K562 (cell line): ENCODE measurements at regions not wholly inside any gene's neighbourhood (a gene's known extent, or its start where the extent isn't known, plus 50 kb on each side); places are given as distances from the start of the nearest gene placed in this dataset.

ENCODE experiments used
- ATAC-seq: fragments of 200-7000 bp; cut with Tn5 transposase; 3 replicates; pipeline ENCODE4 v1.9.1; 2020; ENCODE audit warnings: moderate library complexity
- BruUV-seq: library from RNA; stranded (reverse); fragments of 400-500 nt; replicated peaks from 2 replicates; lab custom pipeline; 2021; lab: Mats Ljungman, UMichigan
- CTCF ChIA-PET: fragments of 300-600 bp; formaldehyde crosslinking; extraction: SDS; loops from one replicate; lab custom pipeline; 2021; ENCODE audit warnings: low intra/inter-chr PET ratio; lab: Yijun Ruan, JAX
- POLR2A ChIA-PET: fragments of 300-600, 350-650 bp; sonication (Branson Sonifier 250); formaldehyde crosslinking; extraction: SDS; loops from one replicate; lab custom pipeline; 2021; ENCODE audit warnings: antibody characterized with exemption, inconsistent platforms; lab: Yijun Ruan, JAX
- DNase-seq, 4 experiments: peaks; one replicate each; pipeline versions ENCODE4 v3.0.0 to v3.0.0-alpha.2; 2011 to 2018; ENCODE audit warnings: low spot score in 3 of 4, mixed read lengths in 3 of 4; ENCODE audit errors: extremely low read depth in 1 of 4
- FAIRE-seq: peaks from 2 replicates; lab custom pipeline; 2011; peaks lifted over from hg19 to GRCh38; lab: Jason Lieb, UNC
- H2AFZ ChIP-seq: 2 replicates; pipeline ENCODE4 v1.6.0; 2011; ENCODE audit warnings: low read depth, low read length, control low read depth, inconsistent platforms
- H3K27ac ChIP-seq: fragments of 200-600 bp; 3 replicates; pipeline ENCODE4 v1.8.0; 2011; ENCODE audit warnings: low read depth, mild to moderate bottlenecking, control low read depth, inconsistent platforms, low read length, moderate library complexity, mixed read lengths; ENCODE audit errors: extremely low read depth
- H3K27me3 ChIP-seq, 2 experiments: fragments of 300-600 bp in 1 of 2; 2 replicates in 1 of 2; 3 replicates in 1 of 2; pipeline versions ENCODE4 v1.6.0 to v1.8.0; 2011; ENCODE audit warnings: inconsistent platforms in 2 of 2, low read length in 2 of 2, mild to moderate bottlenecking in 1 of 2, mixed read lengths in 1 of 2, moderate library complexity in 1 of 2; ENCODE audit not compliant: control insufficient read depth in 2 of 2, insufficient read depth in 2 of 2
- H3K36me3 ChIP-seq: fragments of 300-600 bp; 3 replicates; pipeline ENCODE4 v1.8.0; 2011; ENCODE audit warnings: mild to moderate bottlenecking, low read length, inconsistent platforms; ENCODE audit not compliant: control insufficient read depth, insufficient read depth
- H3K4me1 ChIP-seq, 2 experiments: fragments of 200-600 bp in 1 of 2; replicated peaks in 1 of 2; 2 replicates in 1 of 2; 3 replicates in 1 of 2; pipeline versions ENCODE4 v1.5.1 to v1.8.0; 2011; ENCODE audit warnings: inconsistent platforms in 2 of 2, low read length in 2 of 2, mild to moderate bottlenecking in 1 of 2, mixed read lengths in 1 of 2, moderate library complexity in 1 of 2; ENCODE audit not compliant: control insufficient read depth in 2 of 2, insufficient read depth in 2 of 2
- H3K4me2 ChIP-seq: 2 replicates; pipeline ENCODE4 v1.6.1; 2011; ENCODE audit warnings: low read length, control low read depth, inconsistent platforms, mixed read lengths; ENCODE audit not compliant: insufficient read depth
- H3K4me3 ChIP-seq: fragments of 200-600 bp; sonication (generic), shearing (Covaris generic); 2 replicates; pipeline ENCODE4 v1.5.1; 2016; ENCODE audit warnings: control low read depth, inconsistent platforms
- H3K79me2 ChIP-seq: fragments of 200-600 bp; 3 replicates; pipeline ENCODE4 v1.8.0; 2011; ENCODE audit warnings: low read length, inconsistent platforms; ENCODE audit not compliant: control insufficient read depth, insufficient read depth
- H3K9ac ChIP-seq, 2 experiments: 2 replicates each; pipeline versions ENCODE4 v1.6.0 to v1.6.1; 2011; ENCODE audit warnings: low read depth in 2 of 2, low read length in 2 of 2, control low read depth in 1 of 2, inconsistent platforms in 1 of 2, mild to moderate bottlenecking in 1 of 2, mixed read lengths in 1 of 2; ENCODE audit not compliant: insufficient read depth in 1 of 2
- H3K9me1 ChIP-seq: one replicate; pipeline ENCODE4 v1.6.0; 2011; ENCODE audit warnings: inconsistent platforms, mild to moderate bottlenecking, low read length, moderate library complexity; ENCODE audit not compliant: control insufficient read depth, insufficient read depth
- H3K9me3 ChIP-seq: replicated peaks from 2 replicates; pipeline ENCODE4 v1.5.1; 2011; ENCODE audit warnings: low read depth, low read length, inconsistent platforms; ENCODE audit not compliant: control insufficient read depth, insufficient read depth
- H4K20me1 ChIP-seq: replicated peaks from 2 replicates; pipeline ENCODE4 v1.6.1; 2011; ENCODE audit warnings: low read length, inconsistent platforms, mixed read lengths; ENCODE audit not compliant: control insufficient read depth, insufficient read depth
- GTF2A2 ChIP-seq: IDR thresholded peaks from 2 replicates; pipeline ENCODE4 v1.6.1; 2016; ENCODE audit warnings: mild to moderate bottlenecking, missing genetic modification characterization, missing compliant biosample characterization
- LEF1 ChIP-seq: fragments of 450-650 bp; IDR thresholded peaks from 2 replicates; pipeline ENCODE4 v1.6.1; 2016; ENCODE audit warnings: mild to moderate bottlenecking
- PRMT5 ChIP-seq: sonication (generic); formaldehyde crosslinking; IDR thresholded peaks from 2 replicates; pipeline ENCODE4 v1.5.0; 2020; ENCODE audit warnings: missing genetic modification reagents
- TGIF2 ChIP-seq: sonication (generic); formaldehyde crosslinking; IDR thresholded peaks from 2 replicates; pipeline ENCODE4 v1.8.1; 2022; ENCODE audit warnings: mild to moderate bottlenecking, missing genetic modification reagents, moderate library complexity
- WGBS: fragments of 100-300 bp; shearing (Covaris generic); methylation state at CpG from one replicate; pipeline ENCODE4 v1.1.6; 2016; ENCODE audit warnings: low coverage, mixed read lengths; ENCODE audit not compliant: insufficient coverage; ENCODE audit errors: missing lambda C conversion rate; 5-methylcytosine and 5-hydroxymethylcytosine counted together
- in situ Hi-C: fragments of 300-500 bp; cut with MboI; formaldehyde crosslinking; loops from 4 replicates; pipeline ENCODE4 v1.15.0; 2018; ENCODE audit warnings: inconsistent platforms, mixed read lengths
- intact Hi-C: fragments of 100-400 bp; cut with micrococcal nuclease; formaldehyde crosslinking; loops from 2 replicates; pipeline ENCODE4 v1.14.2; 2022
- TF ChIP-seq, protein P1 (sequence below): fragments of 250-450 bp; sonication (Bioruptor Pico); IDR thresholded peaks from 2 replicates; pipeline ENCODE4 v1.5.0; 2021; ENCODE audit warnings: mild to moderate bottlenecking, borderline replicate concordance

DNA sequence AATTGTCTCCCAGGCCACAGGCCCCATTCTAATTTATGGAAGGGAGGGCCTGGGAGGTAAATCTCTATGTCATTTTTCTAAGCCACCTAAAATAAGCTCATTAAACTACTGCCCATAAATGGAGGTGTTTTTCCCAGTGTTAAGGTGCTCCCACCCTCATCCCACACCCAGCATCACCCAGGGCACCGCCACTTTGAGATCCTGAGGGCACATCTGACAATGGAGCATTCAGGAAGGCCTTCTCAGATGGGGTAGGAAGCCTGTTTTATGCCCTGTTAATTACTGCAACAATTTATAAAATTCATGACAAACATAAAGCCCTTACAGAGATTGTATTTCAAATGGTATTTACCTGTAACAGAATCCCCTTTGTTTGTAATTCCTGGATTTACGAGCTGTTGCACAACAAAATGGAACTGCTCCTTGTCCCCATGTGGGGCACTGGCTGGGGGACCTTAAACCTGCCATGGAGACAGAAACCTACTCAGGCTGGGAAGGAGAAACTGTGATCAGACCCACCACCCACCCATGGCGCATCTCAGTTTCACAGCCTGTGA lies 319.5 kb upstream of the USP24 start:
- Histone ChIP-seq H3K4me2 (no peak overlapping the region), H3K9me3 (no peaks in the 10 kb centered on the region), H3K9me1 (no peaks in the 10 kb centered on the region), H3K36me3 (no peaks in the 10 kb centered on the region), H2AFZ (no peak overlapping the region), H3K79me2 (no peaks in the 10 kb centered on the region), H3K4me1 (no peaks in the 10 kb centered on the region), H3K27ac (no peak overlapping the region), H3K9ac (no peak overlapping the region), H4K20me1 (no peaks in the 10 kb centered on the region), H3K27me3 (no peaks in the 10 kb centered on the region), H3K4me3 (no peak overlapping the region)
- TF ChIP-seq, protein P1, sequence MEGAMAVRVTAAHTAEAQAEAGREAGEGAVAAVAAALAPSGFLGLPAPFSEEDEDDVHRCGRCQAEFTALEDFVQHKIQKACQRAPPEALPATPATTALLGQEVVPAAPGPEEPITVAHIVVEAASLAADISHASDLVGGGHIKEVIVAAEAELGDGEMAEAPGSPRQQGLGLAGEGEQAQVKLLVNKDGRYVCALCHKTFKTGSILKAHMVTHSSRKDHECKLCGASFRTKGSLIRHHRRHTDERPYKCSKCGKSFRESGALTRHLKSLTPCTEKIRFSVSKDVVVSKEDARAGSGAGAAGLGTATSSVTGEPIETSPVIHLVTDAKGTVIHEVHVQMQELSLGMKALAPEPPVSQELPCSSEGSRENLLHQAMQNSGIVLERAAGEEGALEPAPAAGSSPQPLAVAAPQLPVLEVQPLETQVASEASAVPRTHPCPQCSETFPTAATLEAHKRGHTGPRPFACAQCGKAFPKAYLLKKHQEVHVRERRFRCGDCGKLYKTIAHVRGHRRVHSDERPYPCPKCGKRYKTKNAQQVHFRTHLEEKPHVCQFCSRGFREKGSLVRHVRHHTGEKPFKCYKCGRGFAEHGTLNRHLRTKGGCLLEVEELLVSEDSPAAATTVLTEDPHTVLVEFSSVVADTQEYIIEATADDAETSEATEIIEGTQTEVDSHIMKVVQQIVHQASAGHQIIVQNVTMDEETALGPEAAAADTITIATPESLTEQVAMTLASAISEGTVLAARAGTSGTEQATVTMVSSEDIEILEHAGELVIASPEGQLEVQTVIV (CRISPR knock-in tag), result no peak
- TF ChIP-seq TGIF2 (CRISPR knock-in tag), result no peak
- no peak for TF ChIP-seq LEF1
- no peak for TF ChIP-seq PRMT5 (CRISPR knock-in tag)
- TF ChIP-seq GTF2A2 (tag), result no peak
- no peak for FAIRE-seq
- intact Hi-C loops (no loop called here), in situ Hi-C loops (no loop called here)
- ChIA-PET POLR2A (interaction anchor here (0.6 to 1.2 kb wide), 2 partner anchors 8 to 992 kb away, joined by 3 to 4 read pairs; no protein-coding TSS in a partner anchor), CTCF (no interaction called here)
- DNase-seq, result no peak
- 0% methylated on average over 3 of the region's 3 CpGs for WGBS
- ATAC-seq, result no peak
- no TSS peak for BruUV-seq
